ENCODE measurements at regions not wholly inside any gene's neighbourhood (a gene's known extent, or its start where the extent isn't known, plus 50 kb on each side); places are given as distances from the start of the nearest gene placed in this dataset.

GRCh38 chr14:22098435-22098834 lies 424.8 kb upstream of the OR4E1 start:
- no peak for DNase-seq (ENCODE audit: low read depth in 2 of 2)

- DNase-seq (ENCODE audit: low read depth in 2 of 2): no peak
These were observed 424.1 kb upstream of the OR4E1 start for GRCh38 chr14:22097586-22098292.

GRCh38 chr14:22097072-22097471 lies 423.5 kb upstream of the OR4E1 start:
- DNase-seq (ENCODE audit: low read depth in 2 of 2): no peak

GRCh38 chr14:22096514-22096895 lies 422.9 kb upstream of the OR4E1 start:
- no peak for DNase-seq (ENCODE audit: low read depth in 2 of 2)

GRCh38 chr14:22095860-22096513 lies 422.4 kb upstream of the OR4E1 start:
- DNase-seq (ENCODE audit: low read depth in 2 of 2): no peak

- no peak for DNase-seq (ENCODE audit: low read depth in 2 of 2)
These were observed 416.3 kb upstream of the OR4E1 start for GRCh38 chr14:22089940-22090339.

- DNase-seq (ENCODE audit: low read depth in 2 of 2): no peak
These were observed 415.2 kb upstream of the OR4E1 start for GRCh38 chr14:22088614-22089342.

- no peak for DNase-seq (ENCODE audit: low read depth in 2 of 2)
These were observed 412.5 kb upstream of the OR4E1 start for GRCh38 chr14:22086131-22086530.

- peak; percentile 9 to 17 for DNase-seq (ENCODE audit: low read depth in 2 of 2)
These were observed 411.0 kb upstream of the OR4E1 start for GRCh38 chr14:22084393-22085281.

- no peak for DNase-seq (ENCODE audit: low read depth in 2 of 2)
These were observed 407.7 kb upstream of the OR4E1 start for GRCh38 chr14:22081337-22081736.

GRCh38 chr14:22079766-22080165 lies 406.1 kb upstream of the OR4E1 start:
- no peak for DNase-seq (ENCODE audit: low read depth in 2 of 2)

- no peak for DNase-seq (ENCODE audit: low read depth in 2 of 2)
These were observed 400.2 kb upstream of the OR4E1 start for GRCh38 chr14:22073801-22074200.

GRCh38 chr14:22071006-22071405 lies 397.4 kb upstream of the OR4E1 start:
- DNase-seq (ENCODE audit: low read depth in 2 of 2): no peak

GRCh38 chr14:22070119-22070982 lies 396.7 kb upstream of the OR4E1 start:
- DNase-seq (ENCODE audit: low read depth in 2 of 2): no peak

- no peak for DNase-seq (ENCODE audit: low read depth in 2 of 2)
These were observed 391.7 kb upstream of the OR4E1 start for GRCh38 chr14:22065347-22065746.

GRCh38 chr14:22059201-22059600 lies 385.6 kb upstream of the OR4E1 start:
- DNase-seq (ENCODE audit: low read depth in 2 of 2): no peak

- no peak for DNase-seq (ENCODE audit: low read depth in 2 of 2)
These were observed 379.2 kb upstream of the OR4E1 start for GRCh38 chr14:22052795-22053194.

GRCh38 chr14:22047115-22047514 lies 373.5 kb upstream of the OR4E1 start:
- DNase-seq (ENCODE audit: low read depth in 2 of 2): no peak

GRCh38 chr14:22046063-22046462 lies 372.4 kb upstream of the OR4E1 start:
- no peak for DNase-seq (ENCODE audit: low read depth in 2 of 2)

- DNase-seq (ENCODE audit: low read depth in 2 of 2): no peak
These were observed 370.6 kb upstream of the OR4E1 start for GRCh38 chr14:22044193-22044592.

- no peak for DNase-seq (ENCODE audit: low read depth in 2 of 2)
These were observed 367.1 kb upstream of the OR4E1 start for GRCh38 chr14:22040781-22041125.
